ENCODE measurements at regions not wholly inside any gene's neighbourhood (a gene's known extent, or its start where the extent isn't known, plus 50 kb on each side); places are given as distances from the start of the nearest gene placed in this dataset.
"Not testable (repeated sequence)": the region's sequence is repeated elsewhere in the genome, so short reads cannot be mapped to it uniquely, and the experiment has no call there.

DNA sequence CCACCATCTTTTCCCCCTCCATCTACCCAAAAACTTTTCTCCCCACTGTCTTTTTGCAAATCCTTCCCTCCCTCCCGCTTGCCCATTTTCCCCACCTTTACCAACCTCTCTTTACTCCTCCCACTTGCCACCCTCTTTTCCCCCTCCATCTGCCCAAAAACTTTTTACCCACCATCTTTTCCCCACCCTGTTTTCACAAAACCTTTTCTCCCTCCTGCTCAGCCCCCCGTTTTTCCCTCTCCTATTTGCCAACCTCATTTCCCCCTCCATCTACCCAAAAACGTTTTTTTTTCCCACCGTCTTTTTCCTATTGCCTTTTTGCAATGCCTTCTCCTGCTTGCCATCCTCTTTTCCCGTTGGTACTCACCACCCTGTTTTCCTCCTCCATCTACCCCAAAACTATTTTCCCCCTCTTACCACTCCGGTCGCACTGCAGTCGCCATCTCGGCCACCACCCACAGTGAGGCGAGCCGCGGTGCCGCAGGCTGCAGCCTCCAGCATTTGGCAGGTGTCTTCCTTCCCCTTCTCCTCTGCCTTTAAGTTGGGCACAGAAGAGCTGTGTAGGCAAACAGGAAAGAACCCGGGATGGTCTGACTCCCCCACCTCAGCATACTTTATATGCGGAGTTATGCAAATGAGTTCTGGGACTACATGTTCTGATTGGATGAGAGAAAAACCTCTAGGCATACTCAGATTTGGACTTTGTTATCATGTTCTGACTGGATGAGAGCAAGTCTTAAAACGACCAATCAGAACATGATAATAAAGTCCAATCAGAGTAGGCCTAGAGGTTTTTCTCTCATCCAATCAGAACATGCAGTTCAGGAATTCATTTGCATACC, 121.2 kb upstream of the VPREB1 start:
- TF ChIP-seq, protein P1, sequence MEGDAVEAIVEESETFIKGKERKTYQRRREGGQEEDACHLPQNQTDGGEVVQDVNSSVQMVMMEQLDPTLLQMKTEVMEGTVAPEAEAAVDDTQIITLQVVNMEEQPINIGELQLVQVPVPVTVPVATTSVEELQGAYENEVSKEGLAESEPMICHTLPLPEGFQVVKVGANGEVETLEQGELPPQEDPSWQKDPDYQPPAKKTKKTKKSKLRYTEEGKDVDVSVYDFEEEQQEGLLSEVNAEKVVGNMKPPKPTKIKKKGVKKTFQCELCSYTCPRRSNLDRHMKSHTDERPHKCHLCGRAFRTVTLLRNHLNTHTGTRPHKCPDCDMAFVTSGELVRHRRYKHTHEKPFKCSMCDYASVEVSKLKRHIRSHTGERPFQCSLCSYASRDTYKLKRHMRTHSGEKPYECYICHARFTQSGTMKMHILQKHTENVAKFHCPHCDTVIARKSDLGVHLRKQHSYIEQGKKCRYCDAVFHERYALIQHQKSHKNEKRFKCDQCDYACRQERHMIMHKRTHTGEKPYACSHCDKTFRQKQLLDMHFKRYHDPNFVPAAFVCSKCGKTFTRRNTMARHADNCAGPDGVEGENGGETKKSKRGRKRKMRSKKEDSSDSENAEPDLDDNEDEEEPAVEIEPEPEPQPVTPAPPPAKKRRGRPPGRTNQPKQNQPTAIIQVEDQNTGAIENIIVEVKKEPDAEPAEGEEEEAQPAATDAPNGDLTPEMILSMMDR (IDR thresholded peaks at IDR 0.05; ENCODE audit: low read depth, low read length, missing control alignments), result no peak
- Histone ChIP-seq H3K4me3 (ENCODE audit: low read depth, low read length) (no peak overlapping the region), H3K36me3 (replicated peaks) (no peaks in the 10 kb centered on the region), H3K27ac (no peak overlapping the region), H3K27me3 (replicated peaks) (peaks cover 8% of the 10 kb centered on the region)
- in situ Hi-C loops (cut with HindIII; ENCODE audit: low pct_ligation_motif_present, low sequenced_read_pairs), result no loop called here
- no peak for DNase-seq

DNA sequence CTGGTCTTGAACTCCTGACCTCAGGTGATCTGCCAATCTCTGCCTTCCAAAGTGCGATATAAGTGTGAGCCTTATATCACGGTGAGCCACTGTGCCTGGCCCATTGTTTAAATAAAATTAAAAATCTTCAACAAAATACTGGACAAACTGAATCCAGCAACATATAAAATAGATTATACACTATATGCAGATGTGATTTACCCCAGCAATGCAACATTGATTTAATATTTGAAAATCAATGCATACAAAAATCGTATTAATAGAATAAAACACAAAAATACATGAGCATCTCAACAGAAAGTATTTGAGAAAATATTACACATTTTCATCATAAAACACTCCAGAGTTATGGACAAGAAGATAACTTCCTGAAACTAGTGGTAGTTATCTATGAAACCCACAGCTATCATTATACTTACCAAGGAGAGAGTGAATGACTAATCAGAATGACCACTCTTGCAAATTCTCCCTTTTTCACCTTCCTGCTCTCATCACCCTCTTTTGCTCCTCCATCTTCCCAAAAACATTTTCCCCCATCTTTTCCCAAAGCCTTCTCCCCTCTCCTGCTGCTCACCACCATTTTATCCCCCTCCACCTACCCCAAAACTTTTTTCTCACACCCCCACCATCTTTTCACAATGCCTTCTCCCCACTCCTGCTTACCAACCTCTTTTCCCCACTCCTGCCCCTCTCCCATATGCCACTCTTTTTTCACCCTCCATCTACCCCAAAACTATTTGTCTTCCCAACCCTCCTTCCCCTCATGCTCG, 122.1 kb upstream of the VPREB1 start:
- DNase-seq, result no peak
- in situ Hi-C loops (cut with HindIII; ENCODE audit: low pct_ligation_motif_present, low sequenced_read_pairs), result no loop called here
- TF ChIP-seq, protein P1 (IDR thresholded peaks at IDR 0.05; ENCODE audit: low read depth, low read length, missing control alignments), result no peak

DNA sequence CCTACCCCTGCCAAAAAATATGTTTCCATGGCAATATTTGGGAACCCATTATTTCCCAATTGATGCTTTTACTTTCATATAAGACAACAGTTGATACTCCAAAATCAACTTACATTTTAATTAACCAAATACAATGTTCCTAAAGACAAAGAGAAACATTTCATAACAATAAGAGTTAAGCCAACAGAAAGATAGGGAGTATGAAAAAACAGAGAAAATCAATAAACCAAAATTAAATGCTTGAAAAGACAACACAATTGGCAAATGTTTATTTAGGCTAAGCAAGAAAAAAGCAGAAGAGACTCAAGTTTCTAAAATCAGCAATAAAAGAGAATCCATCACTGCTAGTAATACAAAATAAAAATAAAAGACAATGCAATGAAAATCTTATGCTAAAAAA, 123.1 kb upstream of the VPREB1 start:
- Histone ChIP-seq H3K4me3 (ENCODE audit: low read depth, low read length) (no peak overlapping the region), H3K27ac (no peak overlapping the region), H3K36me3 (replicated peaks) (no peaks in the 10 kb centered on the region), H3K27me3 (replicated peaks) (peaks cover 11% of the 10 kb centered on the region)
- TF ChIP-seq, protein P1 (IDR thresholded peaks at IDR 0.05; ENCODE audit: low read depth, low read length, missing control alignments), result no peak
- DNase-seq, result no peak
- in situ Hi-C loops (cut with HindIII; ENCODE audit: low pct_ligation_motif_present, low sequenced_read_pairs), result no loop called here

More for the DNA sequence above, 122.1 kb upstream of the VPREB1 start:
- H3K36me3 ChIP-seq (replicated peaks), result no peaks in the 10 kb centered on the region
- H3K27me3 ChIP-seq (replicated peaks), result peaks cover 11% of the 10 kb centered on the region
- H3K27ac ChIP-seq, result no peak overlapping the region
- H3K4me3 ChIP-seq (ENCODE audit: low read depth, low read length), result no peak overlapping the region

DNA sequence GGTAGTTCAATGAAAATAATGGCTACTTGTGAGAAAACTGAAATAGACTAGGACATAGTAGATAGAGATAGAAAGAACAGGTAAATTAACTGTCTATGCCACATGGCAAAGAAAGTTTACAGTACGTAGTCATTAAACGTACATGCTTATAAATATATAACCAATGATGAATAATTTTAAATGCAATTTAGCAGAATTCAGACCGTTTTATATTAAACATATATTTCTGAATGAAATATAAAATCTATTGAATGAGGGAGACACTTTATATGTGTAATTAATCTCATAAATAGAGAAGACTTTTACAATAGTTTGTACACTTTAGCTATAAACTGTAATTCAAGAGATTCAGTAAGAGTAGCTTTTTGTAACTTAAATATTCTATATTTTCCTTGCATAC, 124.4 kb upstream of the VPREB1 start:
- Histone ChIP-seq H3K4me3 (ENCODE audit: low read depth, low read length) (no peak overlapping the region), H3K27ac (no peak overlapping the region), H3K36me3 (replicated peaks) (no peaks in the 10 kb centered on the region), H3K27me3 (replicated peaks) (peaks cover 11% of the 10 kb centered on the region)
- TF ChIP-seq, protein P1 (IDR thresholded peaks at IDR 0.05; ENCODE audit: low read depth, low read length, missing control alignments), result no peak
- in situ Hi-C loops (cut with HindIII; ENCODE audit: low pct_ligation_motif_present, low sequenced_read_pairs), result no loop called here
- DNase-seq, result no peak

DNA sequence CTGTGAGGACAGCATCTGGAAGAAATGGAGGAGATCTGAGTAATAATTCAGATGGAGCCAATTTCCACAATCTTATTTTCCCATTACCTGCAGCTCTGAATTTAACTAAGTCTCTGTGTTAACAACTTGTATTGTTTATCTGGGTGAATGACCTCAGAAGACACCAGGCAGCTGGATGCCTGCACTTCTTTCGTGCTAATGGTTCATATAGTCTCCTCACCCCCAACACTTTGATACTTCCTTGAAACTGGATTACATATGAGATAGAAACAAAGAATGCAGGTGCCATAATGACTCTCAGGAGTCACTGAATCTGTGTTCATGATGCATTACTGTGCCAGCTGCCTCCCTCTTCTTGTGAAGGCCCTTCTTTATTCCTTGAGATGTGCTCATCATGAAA, 125.6 kb upstream of the VPREB1 start:
- TF ChIP-seq, protein P1 (IDR thresholded peaks at IDR 0.05; ENCODE audit: low read depth, low read length, missing control alignments), result no peak
- in situ Hi-C loops (cut with HindIII; ENCODE audit: low pct_ligation_motif_present, low sequenced_read_pairs), result no loop called here
- Histone ChIP-seq H3K36me3 (replicated peaks) (no peaks in the 10 kb centered on the region), H3K27me3 (replicated peaks) (peaks cover 11% of the 10 kb centered on the region), H3K27ac (no peak overlapping the region), H3K4me3 (ENCODE audit: low read depth, low read length) (no peak overlapping the region)
- no peak for DNase-seq

DNA sequence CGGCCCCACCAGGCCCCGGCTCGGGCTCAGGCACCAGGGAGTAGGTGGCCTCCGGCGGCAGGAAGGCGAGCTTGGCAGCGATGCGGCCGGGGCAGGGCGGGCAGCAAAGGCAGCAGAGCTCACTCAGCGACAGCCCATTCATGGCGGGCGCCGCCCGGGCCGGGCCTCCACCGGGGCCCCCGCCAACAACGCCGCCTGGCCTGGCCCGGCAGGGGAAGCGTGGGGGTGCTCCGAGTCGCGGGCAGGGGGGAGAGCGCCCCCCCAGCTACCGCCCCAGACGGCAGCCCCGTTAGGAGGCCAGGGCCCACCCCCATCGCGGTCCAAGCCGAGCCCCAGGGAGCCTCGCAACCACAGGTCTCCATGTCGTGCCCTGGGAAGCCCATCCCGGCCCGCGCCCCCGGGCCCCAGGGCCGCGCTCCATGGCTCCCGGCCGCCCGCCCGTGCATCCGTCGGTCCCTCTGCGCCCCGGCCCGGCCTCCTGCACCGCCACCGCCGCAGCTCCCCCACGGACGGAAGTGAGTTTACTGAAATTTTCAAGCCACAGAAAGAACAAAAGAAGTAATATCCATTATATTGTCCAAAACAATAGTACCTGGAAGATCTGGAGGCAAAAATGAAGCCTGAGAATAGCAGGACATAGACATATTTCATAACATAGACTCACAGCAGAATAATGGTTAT, 126.6 kb upstream of the VPREB1 start:
- H3K36me3 ChIP-seq (replicated peaks); DNase-seq; H3K4me3 ChIP-seq (ENCODE audit: low read depth, low read length); in situ Hi-C loops (cut with HindIII; ENCODE audit: low pct_ligation_motif_present, low sequenced_read_pairs); H3K27ac ChIP-seq: not testable (repeated sequence)
- peaks cover 11% of the 10 kb centered on the region for H3K27me3 ChIP-seq (replicated peaks)

DNA sequence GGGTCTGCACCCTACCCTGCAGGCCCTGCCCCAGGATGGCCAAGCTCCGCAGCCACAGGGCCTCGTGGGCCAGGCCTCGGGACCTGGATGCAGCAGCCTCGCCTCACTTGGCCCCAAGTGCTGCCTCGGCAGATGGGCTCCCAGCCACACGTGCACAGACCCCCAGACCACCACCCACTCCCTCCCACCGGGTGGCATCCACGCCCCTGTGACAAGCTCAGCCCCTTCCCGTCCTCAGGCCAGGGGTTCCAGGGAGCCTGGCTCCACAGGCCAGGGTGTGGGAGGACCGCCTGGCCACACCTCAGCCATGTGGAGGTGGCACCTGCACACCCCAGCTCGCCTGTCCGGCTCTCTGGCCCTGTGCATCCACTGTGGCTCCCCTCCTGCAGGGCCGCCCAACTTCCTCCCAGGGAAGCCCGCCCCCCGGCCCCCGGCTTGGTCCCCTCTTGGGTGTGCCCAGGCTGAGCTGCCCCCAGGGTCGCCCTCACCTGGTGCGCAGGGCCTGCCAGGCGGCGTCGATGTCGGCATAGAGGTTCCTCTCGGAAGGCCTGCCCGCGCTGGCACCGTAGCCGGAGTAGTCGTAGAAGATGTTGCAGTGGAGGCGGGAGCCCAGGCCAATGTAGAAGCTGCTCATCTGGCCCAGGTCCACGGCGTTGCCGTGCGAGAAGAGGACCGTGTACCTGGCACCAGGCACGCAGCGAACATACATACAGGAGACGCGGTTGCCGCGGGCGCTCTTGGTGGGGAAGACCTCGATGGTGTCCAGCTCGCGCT, 127.4 kb upstream of the VPREB1 start:
- peaks cover 11% of the 10 kb centered on the region for H3K27me3 ChIP-seq (replicated peaks)
- H3K4me3 ChIP-seq (ENCODE audit: low read depth, low read length); H3K36me3 ChIP-seq (replicated peaks); in situ Hi-C loops (cut with HindIII; ENCODE audit: low pct_ligation_motif_present, low sequenced_read_pairs); DNase-seq; H3K27ac ChIP-seq: not testable (repeated sequence)

All from brain microvascular endothelial cell (primary cell).